Keratinocyte (primary cell): ENCODE measurements at regions not wholly inside any gene's neighbourhood (a gene's known extent, or its start where the extent isn't known, plus 50 kb on each side); places are given as distances from the start of the nearest gene placed in this dataset.

Experiments
- DNase-seq: peaks from one replicate; pipeline ENCODE4 v3.0.0-alpha.2; 2011; ENCODE audit warnings: low read depth, missing footprints, low spot score
- FAIRE-seq: peaks from 2 replicates; lab custom pipeline; 2011; peaks lifted over from hg19 to GRCh38; lab: Jason Lieb, UNC
- H2AFZ ChIP-seq: 2 replicates; pipeline ENCODE4 v1.6.0; 2012; ENCODE audit warnings: low read length, control low read depth, inconsistent platforms; ENCODE audit not compliant: control insufficient read depth
- H3K27ac ChIP-seq: 2 replicates; pipeline ENCODE4 v1.5.1; 2011; ENCODE audit warnings: low read length; ENCODE audit not compliant: control insufficient read depth, insufficient read depth
- H3K27me3 ChIP-seq: 3 replicates; pipeline ENCODE4 v1.6.0; 2011; ENCODE audit warnings: low read length; ENCODE audit not compliant: control insufficient read depth, insufficient read depth; ENCODE audit errors: extremely low read depth
- H3K36me3 ChIP-seq, 2 experiments: 2 replicates in 1 of 2; 3 replicates in 1 of 2; pipeline ENCODE4 v1.5.1; 2011; ENCODE audit warnings: low read length in 2 of 2, mild to moderate bottlenecking in 1 of 2; ENCODE audit not compliant: control insufficient read depth in 2 of 2, insufficient read depth in 2 of 2; ENCODE audit errors: extremely low read depth in 1 of 2
- H3K4me1 ChIP-seq: 3 replicates; pipeline ENCODE4 v1.5.1; 2011; ENCODE audit warnings: low read length; ENCODE audit not compliant: control insufficient read depth, insufficient read depth; ENCODE audit errors: extremely low read depth
- H3K4me2 ChIP-seq: 3 replicates; pipeline ENCODE4 v1.6.0; 2011; ENCODE audit warnings: low read depth, low read length; ENCODE audit not compliant: control insufficient read depth, insufficient read depth; ENCODE audit errors: extremely low read depth
- H3K4me3 ChIP-seq, 3 experiments: fragments of 200-600 bp in 1 of 3; sonication (generic) in 1 of 3; 2 replicates in 2 of 3; 3 replicates in 1 of 3; pipeline ENCODE4 v1.5.1; 2011 to 2016; ENCODE audit warnings: low read length in 3 of 3, mild to moderate bottlenecking in 3 of 3, control low read depth in 2 of 3, inconsistent platforms in 1 of 3, low read depth in 1 of 3, mixed read lengths in 1 of 3, mixed run types in 1 of 3, moderate library complexity in 1 of 3; ENCODE audit not compliant: control insufficient read depth in 2 of 3, insufficient read depth in 2 of 3; ENCODE audit errors: extremely low read depth in 1 of 3
- H3K79me2 ChIP-seq: 2 replicates; pipeline ENCODE4 v1.6.0; 2012; ENCODE audit warnings: low read length; ENCODE audit not compliant: control insufficient read depth, insufficient read depth
- H3K9ac ChIP-seq: 3 replicates; pipeline ENCODE4 v1.6.0; 2011; ENCODE audit warnings: low read length; ENCODE audit not compliant: control insufficient read depth, insufficient read depth; ENCODE audit errors: extremely low read depth
- H3K9me1 ChIP-seq: 3 replicates; pipeline ENCODE4 v1.6.0; 2011; ENCODE audit warnings: low read length; ENCODE audit not compliant: control insufficient read depth, insufficient read depth; ENCODE audit errors: extremely low read depth
- H3K9me3 ChIP-seq: 2 replicates; pipeline ENCODE4 v1.5.1; 2012; ENCODE audit warnings: low read depth, low read length; ENCODE audit not compliant: control insufficient read depth
- H4K20me1 ChIP-seq: 3 replicates; pipeline ENCODE4 v1.6.0; 2011; ENCODE audit warnings: low read length; ENCODE audit not compliant: control insufficient read depth, insufficient read depth; ENCODE audit errors: extremely low read depth
- EZH2 ChIP-seq: IDR thresholded peaks from one replicate; pipeline ENCODE4 v1.6.1; 2012; ENCODE audit warnings: inconsistent platforms, mild to moderate bottlenecking, low read length, moderate library complexity
- dilution Hi-C: fragments of 300-500 bp; cut with MboI; formaldehyde crosslinking; loops from one replicate; pipeline ENCODE4 v1.7.0; 2020; ENCODE audit warnings: low sequenced_read_pairs; ENCODE audit not compliant: extremely low pct_ligation_motif_present
- TF ChIP-seq, protein P1 (sequence below), 3 experiments: IDR thresholded peaks in 1 of 3; conservative IDR thresholded peaks in 1 of 3; optimal IDR thresholded peaks in 1 of 3; 2 replicates in 2 of 3; 3 replicates in 1 of 3; pipeline versions ENCODE3 to v1.5.1; 2011; ENCODE audit warnings: low read length in 3 of 3, mild to moderate bottlenecking in 3 of 3, moderate library complexity in 2 of 3, control low read depth in 1 of 3, inconsistent platforms in 1 of 3; ENCODE audit not compliant: insufficient read depth in 2 of 3; ENCODE audit errors: extremely low read depth in 1 of 3

- Histone ChIP-seq H2AFZ (no peak overlapping the region), H3K4me3 (no peak overlapping the region), H3K9ac (no peak overlapping the region), H4K20me1 (no peaks in the 10 kb centered on the region), H3K9me3 (no peaks in the 10 kb centered on the region), H3K4me2 (peak overlapping the region; percentile 58), H3K9me1 (no peaks in the 10 kb centered on the region), H3K4me1 (no peaks in the 10 kb centered on the region), H3K27me3 (peaks cover 12% of the 10 kb centered on the region), H3K27ac (no peak overlapping the region), H3K36me3 (no peaks in the 10 kb centered on the region), H3K79me2 (no peaks in the 10 kb centered on the region)
- dilution Hi-C loops, result no loop called here
- FAIRE-seq, result no peak
- no peak for DNase-seq
- TF ChIP-seq EZH2, result no peak
- TF ChIP-seq, protein P1, sequence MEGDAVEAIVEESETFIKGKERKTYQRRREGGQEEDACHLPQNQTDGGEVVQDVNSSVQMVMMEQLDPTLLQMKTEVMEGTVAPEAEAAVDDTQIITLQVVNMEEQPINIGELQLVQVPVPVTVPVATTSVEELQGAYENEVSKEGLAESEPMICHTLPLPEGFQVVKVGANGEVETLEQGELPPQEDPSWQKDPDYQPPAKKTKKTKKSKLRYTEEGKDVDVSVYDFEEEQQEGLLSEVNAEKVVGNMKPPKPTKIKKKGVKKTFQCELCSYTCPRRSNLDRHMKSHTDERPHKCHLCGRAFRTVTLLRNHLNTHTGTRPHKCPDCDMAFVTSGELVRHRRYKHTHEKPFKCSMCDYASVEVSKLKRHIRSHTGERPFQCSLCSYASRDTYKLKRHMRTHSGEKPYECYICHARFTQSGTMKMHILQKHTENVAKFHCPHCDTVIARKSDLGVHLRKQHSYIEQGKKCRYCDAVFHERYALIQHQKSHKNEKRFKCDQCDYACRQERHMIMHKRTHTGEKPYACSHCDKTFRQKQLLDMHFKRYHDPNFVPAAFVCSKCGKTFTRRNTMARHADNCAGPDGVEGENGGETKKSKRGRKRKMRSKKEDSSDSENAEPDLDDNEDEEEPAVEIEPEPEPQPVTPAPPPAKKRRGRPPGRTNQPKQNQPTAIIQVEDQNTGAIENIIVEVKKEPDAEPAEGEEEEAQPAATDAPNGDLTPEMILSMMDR (optimal IDR thresholded peaks at IDR 0.05 in 1 of 3, IDR thresholded peaks at IDR 0.05 in 1 of 3, conservative IDR thresholded peaks at IDR 0.05 in 1 of 3; ENCODE audit: extremely low read depth in 1 of 3, insufficient read depth in 2 of 3, low read length in 3 of 3), result no peak
Observed at GRCh38 chr21:38567970-38568360, 69.7 kb upstream of the ERG start.

- no peak overlapping the region for H2AFZ ChIP-seq
- no peak overlapping the region for H3K4me2 ChIP-seq
- DNase-seq (no peak), FAIRE-seq (no peak)
- no peak overlapping the region for H3K9ac ChIP-seq
- H3K9me3 ChIP-seq, result no peaks in the 10 kb centered on the region
- no peaks in the 10 kb centered on the region for H3K79me2 ChIP-seq
- no peak overlapping the region for H3K4me3 ChIP-seq
- no peak overlapping the region for H3K27ac ChIP-seq
- H4K20me1 ChIP-seq, result no peaks in the 10 kb centered on the region
- H3K27me3 ChIP-seq, result peaks cover 12% of the 10 kb centered on the region
- dilution Hi-C loops, result no loop called here
- no peaks in the 10 kb centered on the region for H3K4me1 ChIP-seq
- TF ChIP-seq, protein P1 (optimal IDR thresholded peaks at IDR 0.05 in 1 of 3, IDR thresholded peaks at IDR 0.05 in 1 of 3, conservative IDR thresholded peaks at IDR 0.05 in 1 of 3; ENCODE audit: extremely low read depth in 1 of 3, insufficient read depth in 2 of 3, low read length in 3 of 3), result no peak
- no peak for TF ChIP-seq EZH2
- no peaks in the 10 kb centered on the region for H3K36me3 ChIP-seq
- no peaks in the 10 kb centered on the region for H3K9me1 ChIP-seq
Observed at GRCh38 chr21:38569733-38570132, 71.5 kb upstream of the ERG start.
